Mesenchymal stem cell (in vitro differentiated cells and primary cell): ENCODE measurements at regions not wholly inside any gene's neighbourhood (a gene's known extent, or its start where the extent isn't known, plus 50 kb on each side); places are given as distances from the start of the nearest gene placed in this dataset.

ENCODE experiments used
- DNase-seq: peaks from one replicate; pipeline ENCODE4 v3.0.0-alpha.2; 2013
- H2AFZ ChIP-seq: one replicate; pipeline ENCODE4 v1.6.1; 2013; ENCODE audit warnings: low read depth, mild to moderate bottlenecking, control low read depth, inconsistent platforms, low read length, moderate library complexity
- H2AK5ac ChIP-seq: 2 replicates; pipeline ENCODE4 v1.6.1; 2013; ENCODE audit warnings: low read length, moderate library complexity, mild to moderate bottlenecking, inconsistent platforms; ENCODE audit not compliant: severe bottlenecking
- H2BK120ac ChIP-seq: one replicate; pipeline ENCODE4 v1.6.1; 2013; ENCODE audit warnings: low read depth, mild to moderate bottlenecking, inconsistent platforms, low read length, moderate library complexity
- H2BK12ac ChIP-seq, 2 experiments: one replicate each; pipeline ENCODE4 v1.6.1; 2013; ENCODE audit warnings: inconsistent platforms in 2 of 2, low read length in 2 of 2, mild to moderate bottlenecking in 2 of 2, moderate library complexity in 2 of 2, control low read depth in 1 of 2
- H2BK15ac ChIP-seq: one replicate; pipeline ENCODE4 v1.6.1; 2013; ENCODE audit warnings: mild to moderate bottlenecking, low read depth, inconsistent platforms; ENCODE audit not compliant: poor library complexity, severe bottlenecking
- H2BK5ac ChIP-seq: 2 replicates; pipeline ENCODE4 v1.6.1; 2013; ENCODE audit warnings: low read depth, mild to moderate bottlenecking, low read length, control low read depth, inconsistent platforms; ENCODE audit not compliant: poor library complexity, severe bottlenecking
- H3K14ac ChIP-seq, 2 experiments: one replicate each; pipeline ENCODE4 v1.6.1; 2013; ENCODE audit warnings: inconsistent platforms in 2 of 2, low read length in 2 of 2, control low read depth in 1 of 2, mild to moderate bottlenecking in 1 of 2, moderate library complexity in 1 of 2
- H3K18ac ChIP-seq, 2 experiments: one replicate each; pipeline ENCODE4 v1.6.1; 2013; ENCODE audit warnings: inconsistent platforms in 2 of 2, low read length in 2 of 2, control low read depth in 1 of 2, low read depth in 1 of 2, mild to moderate bottlenecking in 1 of 2
- H3K23ac ChIP-seq, 2 experiments: one replicate each; pipeline ENCODE4 v1.6.1; 2013; ENCODE audit warnings: inconsistent platforms in 2 of 2, low read length in 2 of 2, mild to moderate bottlenecking in 2 of 2, moderate library complexity in 2 of 2, control low read depth in 1 of 2
- H3K27ac ChIP-seq: 2 replicates; pipeline ENCODE4 v1.5.1; 2013; ENCODE audit warnings: mild to moderate bottlenecking, moderate library complexity, low read length, control low read depth, inconsistent platforms; ENCODE audit not compliant: poor library complexity, severe bottlenecking
- H3K27me3 ChIP-seq, 2 experiments: 2 replicates each; pipeline versions ENCODE4 v1.6.1 to v1.7.0; 2013; ENCODE audit warnings: low read length in 2 of 2, mild to moderate bottlenecking in 2 of 2, moderate library complexity in 2 of 2, control low read depth in 1 of 2, inconsistent platforms in 1 of 2; ENCODE audit not compliant: control insufficient read depth in 1 of 2, insufficient read depth in 1 of 2
- H3K36me3 ChIP-seq, 2 experiments: 2 replicates each; pipeline versions ENCODE4 v1.6.1 to v1.7.0; 2013; ENCODE audit warnings: low read length in 2 of 2, control low read depth in 1 of 2, inconsistent platforms in 1 of 2, low read depth in 1 of 2, mild to moderate bottlenecking in 1 of 2; ENCODE audit not compliant: insufficient read depth in 2 of 2, control insufficient read depth in 1 of 2
- H3K4ac ChIP-seq, 2 experiments: one replicate each; pipeline ENCODE4 v1.6.1; 2013; ENCODE audit warnings: inconsistent platforms in 2 of 2, low read length in 2 of 2, mild to moderate bottlenecking in 2 of 2, moderate library complexity in 2 of 2, control low read depth in 1 of 2, low read depth in 1 of 2
- H3K4me1 ChIP-seq: 2 replicates; pipeline ENCODE4 v1.6.1; 2013; ENCODE audit warnings: low read depth, low read length, control low read depth; ENCODE audit not compliant: control insufficient read depth, insufficient read depth
- H3K4me2 ChIP-seq: 2 replicates; pipeline ENCODE4 v1.6.1; 2013; ENCODE audit warnings: low read length, mild to moderate bottlenecking, inconsistent platforms; ENCODE audit not compliant: poor library complexity, severe bottlenecking
- H3K4me3 ChIP-seq, 2 experiments: 2 replicates each; pipeline versions ENCODE4 v1.5.1 to v1.7.0; 2013; ENCODE audit warnings: low read length in 2 of 2, mild to moderate bottlenecking in 2 of 2, control low read depth in 1 of 2, low read depth in 1 of 2; ENCODE audit not compliant: insufficient read depth in 1 of 2
- H3K79me1 ChIP-seq: replicated peaks from 2 replicates; pipeline ENCODE4 v1.6.1; 2013; ENCODE audit warnings: mild to moderate bottlenecking, control low read depth, low read length, inconsistent platforms; ENCODE audit not compliant: poor library complexity, severe bottlenecking
- H3K9ac ChIP-seq: 2 replicates; pipeline ENCODE4 v1.7.0; 2013; ENCODE audit warnings: mild to moderate bottlenecking, low read length, moderate library complexity
- H3K9me3 ChIP-seq: 2 replicates; pipeline ENCODE4 v1.7.0; 2013; ENCODE audit warnings: mild to moderate bottlenecking, low read length; ENCODE audit not compliant: control insufficient read depth
- H4K8ac ChIP-seq: one replicate; pipeline ENCODE4 v1.6.1; 2013; ENCODE audit warnings: inconsistent platforms, mild to moderate bottlenecking, low read length, moderate library complexity
- H4K91ac ChIP-seq: one replicate; pipeline ENCODE4 v1.6.1; 2013; ENCODE audit warnings: mild to moderate bottlenecking, low read length, inconsistent platforms
- WGBS: methylation state at CpG from one replicate; pipeline ENCODE4 v1.1.7; 2013; ENCODE audit warnings: mixed read lengths; 5-methylcytosine and 5-hydroxymethylcytosine counted together

DNA sequence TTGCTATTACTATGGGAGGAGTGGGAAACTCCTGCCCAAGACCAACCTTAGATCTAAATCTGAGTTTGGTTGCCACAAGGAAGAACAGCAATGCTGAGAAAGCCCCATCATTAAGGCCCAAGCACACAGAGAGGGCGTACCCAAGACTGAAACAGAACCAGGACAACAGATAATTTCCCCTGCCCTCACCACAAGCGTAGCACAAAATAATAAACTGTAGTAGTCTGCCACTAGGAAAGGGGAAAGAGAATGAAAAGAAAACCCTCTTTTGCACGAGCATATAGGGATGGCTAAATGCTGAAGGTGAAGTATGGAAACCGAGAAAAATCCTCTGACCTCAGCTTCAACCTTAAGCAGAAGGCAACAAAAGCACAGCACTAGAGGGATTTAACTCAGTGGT, 76.5 kb upstream of the DHRS4 start:
- peaks cover 0 to 3% of the 10 kb centered on the region in 2 experiments for H3K27me3 ChIP-seq
- no peak overlapping the region for H3K14ac ChIP-seq
- H3K4me3 ChIP-seq, result no peak overlapping the region
- no peak overlapping the region for H3K4me2 ChIP-seq
- H3K9me3 ChIP-seq, result peaks cover 8% of the 10 kb centered on the region
- H3K9ac ChIP-seq, result no peak overlapping the region
- 40% methylated on average over 1 of the region's 4 CpGs for WGBS
- no peak overlapping the region for H4K91ac ChIP-seq
- DNase-seq, result no peak
- H2AK5ac ChIP-seq, result no peak overlapping the region
- no peak overlapping the region for H2BK5ac ChIP-seq
- no peak overlapping the region for H4K8ac ChIP-seq
- H3K4me1 ChIP-seq, result no peaks in the 10 kb centered on the region
- H3K27ac ChIP-seq, result no peak overlapping the region
- no peak overlapping the region for H2BK12ac ChIP-seq
- no peak overlapping the region for H3K18ac ChIP-seq
- no peak overlapping the region for H2BK15ac ChIP-seq
- H2AFZ ChIP-seq, result no peak overlapping the region
- H3K4ac ChIP-seq, result no peak overlapping the region
- H3K79me1 ChIP-seq, result no peaks in the 10 kb centered on the region
- H3K23ac ChIP-seq, result no peak overlapping the region
- no peak overlapping the region for H2BK120ac ChIP-seq
- no peaks in the 10 kb centered on the region for H3K36me3 ChIP-seq

DNA sequence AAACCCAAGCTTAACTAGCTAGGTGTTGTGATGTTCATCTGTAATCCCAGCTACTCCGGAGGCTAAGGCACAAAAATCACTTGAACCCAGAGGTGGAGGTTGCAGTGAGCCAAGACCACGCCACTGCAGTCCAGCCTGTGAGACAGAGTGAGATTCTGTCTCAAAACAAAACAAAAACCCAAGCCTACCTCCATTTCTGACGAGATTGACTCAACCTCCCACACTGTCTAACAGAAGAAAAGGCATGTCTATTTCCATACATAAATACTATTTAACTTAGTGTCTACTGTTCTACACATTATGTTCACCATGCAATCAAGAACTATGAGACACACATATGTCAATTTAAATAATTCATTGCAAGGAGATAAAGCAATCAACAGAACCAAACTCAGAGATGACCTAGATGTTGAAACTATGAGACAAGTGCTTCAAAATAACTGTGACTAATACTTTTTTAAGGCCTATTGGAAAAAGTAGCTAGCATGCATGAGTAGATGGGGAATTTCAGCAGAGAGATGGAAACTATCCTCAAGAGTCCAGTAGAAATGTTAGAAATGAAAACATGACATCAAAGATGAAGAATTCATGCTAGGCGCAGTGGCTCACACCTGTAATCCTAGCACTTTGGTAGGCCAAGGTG, 75.9 kb upstream of the DHRS4 start:
- Histone ChIP-seq H2AK5ac (no peak overlapping the region), H4K8ac (no peak overlapping the region), H3K79me1 (no peaks in the 10 kb centered on the region), H3K14ac (no peak overlapping the region), H3K4ac (no peak overlapping the region), H3K27ac (no peak overlapping the region), H3K4me1 (no peaks in the 10 kb centered on the region), H3K4me3 (no peak overlapping the region), H2BK5ac (no peak overlapping the region), H3K27me3 (peaks cover 0 to 3% of the 10 kb centered on the region in 2 experiments), H3K18ac (no peak overlapping the region), H2BK12ac (no peak overlapping the region), H4K91ac (no peak overlapping the region), H3K23ac (no peak overlapping the region), H2BK120ac (no peak overlapping the region), H2BK15ac (no peak overlapping the region), H2AFZ (no peak overlapping the region), H3K9me3 (peaks cover 8% of the 10 kb centered on the region), H3K4me2 (no peak overlapping the region), H3K9ac (no peak overlapping the region), H3K36me3 (no peaks in the 10 kb centered on the region)
- WGBS, result 47% methylated on average over 4 of the region's 4 CpGs
- no peak for DNase-seq

DNA sequence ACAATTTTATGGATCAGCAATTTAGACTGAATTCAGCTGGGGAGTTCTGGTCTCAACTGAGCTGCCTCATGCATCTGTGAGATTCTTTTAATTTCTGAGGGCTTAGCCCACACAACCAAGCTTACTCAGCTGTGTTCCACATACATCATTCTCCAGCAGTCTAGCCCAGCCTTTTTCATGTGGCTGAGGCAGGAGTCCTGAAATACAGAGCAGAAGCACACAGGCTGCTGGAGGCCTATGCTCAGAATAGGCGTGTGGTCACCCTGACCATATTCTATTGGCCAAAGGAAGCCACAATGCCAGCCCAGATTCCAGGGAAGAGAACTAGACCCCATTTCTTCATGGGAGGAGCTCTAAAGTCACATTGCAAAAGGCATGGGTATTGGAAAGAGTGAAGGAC, 72.3 kb upstream of the DHRS4 start:
- Histone ChIP-seq H4K91ac (no peak overlapping the region), H2BK12ac (no peak overlapping the region), H3K36me3 (no peaks in the 10 kb centered on the region), H3K27me3 (peaks cover 0 to under 1% of the 10 kb centered on the region in 2 experiments), H3K79me1 (no peaks in the 10 kb centered on the region), H2BK5ac (no peak overlapping the region), H3K4me2 (no peak overlapping the region), H3K14ac (no peak overlapping the region), H3K27ac (no peak overlapping the region), H2BK15ac (no peak overlapping the region), H4K8ac (no peak overlapping the region), H3K9ac (no peak overlapping the region), H3K4me1 (no peaks in the 10 kb centered on the region), H3K4me3 (no peak overlapping the region), H3K9me3 (no peaks in the 10 kb centered on the region), H3K18ac (no peak overlapping the region), H3K4ac (no peak overlapping the region), H2AFZ (no peak overlapping the region), H2BK120ac (no peak overlapping the region), H2AK5ac (no peak overlapping the region), H3K23ac (no peak overlapping the region)
- no peak for DNase-seq
- WGBS, result 71% methylated on average over 1 of the region's 1 CpG

DNA sequence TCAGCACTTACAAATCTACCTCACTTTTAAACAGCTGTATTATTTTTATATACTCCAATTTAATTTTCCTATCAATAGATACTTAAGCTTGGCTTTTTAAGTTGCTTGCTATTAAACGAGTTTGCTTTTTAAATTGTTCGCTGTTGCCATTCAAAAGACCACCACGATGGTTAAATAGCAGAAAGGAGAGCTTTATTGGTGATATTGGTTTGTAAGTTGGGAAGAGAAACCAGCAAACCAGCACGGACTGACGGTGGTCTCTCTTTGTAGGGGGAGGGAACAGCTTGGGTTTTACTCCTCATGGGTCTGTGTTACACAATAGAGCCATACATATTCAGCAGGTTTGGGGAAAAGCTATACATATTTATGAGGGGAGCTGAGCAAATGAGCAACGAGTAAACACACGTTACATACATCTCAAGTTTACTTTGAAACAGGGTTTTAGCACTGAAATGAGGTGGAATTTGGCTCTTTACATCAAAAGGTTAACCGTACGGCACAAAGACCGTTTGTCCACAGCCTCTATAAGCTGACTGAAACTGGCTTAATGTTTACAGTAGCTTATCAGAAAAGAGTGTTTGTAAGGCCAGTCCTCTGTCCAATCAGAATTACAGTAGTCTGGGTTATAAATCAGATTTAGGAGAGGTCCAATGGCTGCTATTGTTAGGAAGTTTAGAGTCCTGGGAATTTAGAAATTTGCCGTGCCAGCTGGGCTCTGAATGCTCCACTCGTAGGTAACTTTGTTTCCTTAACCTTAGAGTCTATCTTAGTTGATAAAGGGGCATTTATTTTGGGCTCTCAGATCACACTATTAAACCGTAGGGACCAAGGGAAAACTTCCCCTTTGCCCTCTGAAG, 69.7 kb upstream of the DHRS4 start:
- no peak overlapping the region for H3K4me2 ChIP-seq
- 74% methylated on average over 10 of the region's 13 CpGs for WGBS
- H3K36me3 ChIP-seq, result no peaks in the 10 kb centered on the region
- H3K27me3 ChIP-seq, result no peaks in the 10 kb centered on the region
- H3K9me3 ChIP-seq, result peaks cover 13% of the 10 kb centered on the region
- no peak overlapping the region for H3K4me3 ChIP-seq
- no peak overlapping the region for H3K9ac ChIP-seq
- H4K8ac ChIP-seq, result no peak overlapping the region
- no peak overlapping the region for H3K14ac ChIP-seq
- H3K4ac ChIP-seq, result no peak overlapping the region
- no peak for DNase-seq
- no peak overlapping the region for H2BK15ac ChIP-seq
- no peak overlapping the region for H2BK12ac ChIP-seq
- no peak overlapping the region for H3K27ac ChIP-seq
- no peak overlapping the region for H2AK5ac ChIP-seq
- H3K23ac ChIP-seq, result no peak overlapping the region
- no peaks in the 10 kb centered on the region for H3K79me1 ChIP-seq
- H2BK5ac ChIP-seq, result no peak overlapping the region
- no peaks in the 10 kb centered on the region for H3K4me1 ChIP-seq
- H2AFZ ChIP-seq, result no peak overlapping the region
- H3K18ac ChIP-seq, result no peak overlapping the region
- H4K91ac ChIP-seq, result no peak overlapping the region
- H2BK120ac ChIP-seq, result no peak overlapping the region
